ENCODE measurements at regions not wholly inside any gene's neighbourhood (a gene's known extent, or its start where the extent isn't known, plus 50 kb on each side); places are given as distances from the start of the nearest gene placed in this dataset.

GRCh38 chr4:175973027-175973923 is 92.4 kb upstream of the WDR17 start:
- Histone ChIP-seq H3K36me3 (no peaks in the 10 kb centered on the region), H3K4me3 (no peak overlapping the region), H3F3A (ENCODE audit: low read depth) (peaks cover 2% of the 10 kb centered on the region), H3K9me3 (ENCODE audit: low read depth) (no peaks in the 10 kb centered on the region), H3K4me1 (peaks cover 23% of the 10 kb centered on the region), H2AFZ (replicated peaks) (no peak overlapping the region), H3K79me2 (ENCODE audit: low read depth) (no peaks in the 10 kb centered on the region), H3K4me2 (no peak overlapping the region), H3K9ac (no peak overlapping the region), H4K20me1 (ENCODE audit: low read depth) (no peaks in the 10 kb centered on the region), H3K27me3 (no peaks in the 10 kb centered on the region), H3K27ac (no peak overlapping the region)
- TF ChIP-seq CTCF (IDR thresholded peaks at IDR 0.05), result no peak
- no peak for TF ChIP-seq EZH2phosphoT487 (IDR thresholded peaks at IDR 0.05)
- TF ChIP-seq EZH2 (IDR thresholded peaks at IDR 0.05), result no peak
- Mint-ChIP-seq H3K9me3 (peaks cover 9% of the 10 kb centered on the region), H3K27ac (no peak overlapping the region), H3K4me3 (no peak overlapping the region), H3K4me1 (peaks cover 28% of the 10 kb centered on the region), H3K27me3 (ENCODE audit: insufficient read depth, low read depth) (no peaks in the 10 kb centered on the region), H3K36me3 (peaks cover 3% of the 10 kb centered on the region)
- DNase-seq (ENCODE audit: low spot score), result no peak

GRCh38 chr4:175983636-175984035 is 82.0 kb upstream of the WDR17 start:
- Histone ChIP-seq H3K4me1 (no peaks in the 10 kb centered on the region), H3K4me2 (no peak overlapping the region), H3K79me2 (ENCODE audit: low read depth) (no peaks in the 10 kb centered on the region), H3K27ac (no peak overlapping the region), H3K9ac (no peak overlapping the region), H3K36me3 (no peaks in the 10 kb centered on the region), H3F3A (ENCODE audit: low read depth) (no peaks in the 10 kb centered on the region), H3K27me3 (no peaks in the 10 kb centered on the region), H4K20me1 (ENCODE audit: low read depth) (no peaks in the 10 kb centered on the region), H3K4me3 (no peak overlapping the region), H3K9me3 (ENCODE audit: low read depth) (no peaks in the 10 kb centered on the region), H2AFZ (replicated peaks) (no peak overlapping the region)
- peaks cover 4% of the 10 kb centered on the region for H3K36me3 Mint-ChIP-seq
- H3K4me3 Mint-ChIP-seq, result no peak overlapping the region
- no peaks in the 10 kb centered on the region for H3K27me3 Mint-ChIP-seq (ENCODE audit: insufficient read depth, low read depth)
- no peak for DNase-seq (ENCODE audit: low spot score)
- peaks cover 11% of the 10 kb centered on the region for H3K9me3 Mint-ChIP-seq
- TF ChIP-seq CTCF (IDR thresholded peaks at IDR 0.05), result no peak
- TF ChIP-seq EZH2 (IDR thresholded peaks at IDR 0.05), result no peak
- no peak for TF ChIP-seq EZH2phosphoT487 (IDR thresholded peaks at IDR 0.05)
- no peak overlapping the region for H3K27ac Mint-ChIP-seq
- H3K4me1 Mint-ChIP-seq, result peaks cover 7% of the 10 kb centered on the region

- Histone ChIP-seq H2AFZ (replicated peaks) (no peak overlapping the region), H3K4me1 (no peaks in the 10 kb centered on the region), H3K9me3 (ENCODE audit: low read depth) (no peaks in the 10 kb centered on the region), H3K36me3 (no peaks in the 10 kb centered on the region), H3K79me2 (ENCODE audit: low read depth) (no peaks in the 10 kb centered on the region), H3K9ac (no peak overlapping the region), H3K27ac (no peak overlapping the region), H3K27me3 (no peaks in the 10 kb centered on the region), H3F3A (ENCODE audit: low read depth) (no peaks in the 10 kb centered on the region), H3K4me3 (no peak overlapping the region), H3K4me2 (no peak overlapping the region), H4K20me1 (ENCODE audit: low read depth) (no peaks in the 10 kb centered on the region)
- Mint-ChIP-seq H3K27me3 (ENCODE audit: insufficient read depth, low read depth) (no peaks in the 10 kb centered on the region), H3K9me3 (peaks cover 14% of the 10 kb centered on the region), H3K36me3 (peaks cover 11% of the 10 kb centered on the region), H3K4me1 (peaks cover 9% of the 10 kb centered on the region), H3K4me3 (no peak overlapping the region), H3K27ac (no peak overlapping the region)
- DNase-seq (ENCODE audit: low spot score), result no peak
- TF ChIP-seq EZH2 (IDR thresholded peaks at IDR 0.05), result no peak
- no peak for TF ChIP-seq CTCF (IDR thresholded peaks at IDR 0.05)
- TF ChIP-seq EZH2phosphoT487 (IDR thresholded peaks at IDR 0.05), result no peak
These were observed 79.0 kb upstream of the WDR17 start for GRCh38 chr4:175986668-175987067.
